SU-DHL-6 (cell line): ENCODE measurements at regions not wholly inside any gene's neighbourhood (a gene's known extent, or its start where the extent isn't known, plus 50 kb on each side); places are given as distances from the start of the nearest gene placed in this dataset.

Source experiments
- H2AFZ ChIP-seq: fragments of 200-600 bp; sonication (generic); 2 replicates; pipeline ENCODE4 v1.6.1; 2014; ENCODE audit warnings: low read depth, mild to moderate bottlenecking, moderate library complexity, mixed read lengths, antibody characterized with exemption, low read length; ENCODE audit not compliant: severe bottlenecking
- H3F3A ChIP-seq: fragments of 200-600 bp; shearing (Covaris generic); 2 replicates; pipeline ENCODE4 v1.6.0; 2016; ENCODE audit warnings: antibody characterized with exemption, mild to moderate bottlenecking; ENCODE audit not compliant: insufficient read depth
- H3K27ac ChIP-seq: fragments of 200-600 bp; sonication (generic); 2 replicates; pipeline ENCODE4 v1.5.1; 2016; ENCODE audit warnings: low read depth, mild to moderate bottlenecking, low read length, moderate library complexity, mixed read lengths
- H3K27me3 ChIP-seq: fragments of 200-600 bp; sonication (generic), shearing (Covaris generic); 2 replicates; pipeline ENCODE4 v1.6.0; 2014; ENCODE audit warnings: mild to moderate bottlenecking, low read length
- H3K36me3 ChIP-seq: fragments of 200-600 bp; sonication (generic); 2 replicates; pipeline ENCODE4 v1.6.1; 2014; ENCODE audit warnings: mild to moderate bottlenecking, low read length, mixed read lengths
- H3K4me2 ChIP-seq: fragments of 300-600, 200-600 bp; shearing (Covaris generic), sonication (generic); 2 replicates; pipeline ENCODE4 v1.6.0; 2014; ENCODE audit warnings: low read length, low read depth, mild to moderate bottlenecking; ENCODE audit not compliant: poor library complexity, severe bottlenecking
- H3K4me3 ChIP-seq: fragments of 200-600 bp; sonication (generic); 2 replicates; pipeline ENCODE4 v1.5.1; 2014; ENCODE audit warnings: antibody characterized with exemption, low read length, mild to moderate bottlenecking, mixed read lengths; ENCODE audit not compliant: insufficient read depth, poor library complexity, severe bottlenecking
- H3K79me2 ChIP-seq: fragments of 200-600 bp; sonication (generic); 2 replicates; pipeline ENCODE4 v1.6.1; 2014; ENCODE audit warnings: mild to moderate bottlenecking, low read length, moderate library complexity; ENCODE audit not compliant: insufficient read depth
- H3K9ac ChIP-seq: fragments of 200-600 bp; sonication (generic); 2 replicates; pipeline ENCODE4 v1.7.0; 2014; ENCODE audit warnings: mild to moderate bottlenecking, low read length
- H3K9me2 ChIP-seq: fragments of 200-600 bp; sonication (generic); replicated peaks from 2 replicates; pipeline ENCODE4 v1.6.1; 2014; ENCODE audit warnings: low read length; ENCODE audit not compliant: insufficient read depth
- H3K9me3 ChIP-seq: fragments of 200-600 bp; sonication (generic); 2 replicates; pipeline ENCODE4 v1.6.1; 2014; ENCODE audit warnings: low read length, mixed read lengths; ENCODE audit not compliant: insufficient read depth
- H4K20me1 ChIP-seq: fragments of 200-600 bp; sonication (generic); 2 replicates; pipeline ENCODE4 v1.6.1; 2014; ENCODE audit warnings: low read depth, mild to moderate bottlenecking, antibody characterized with exemption, low read length, moderate library complexity, mixed read lengths
- EZH2phosphoT487 ChIP-seq: fragments of 200-600 bp; sonication (generic), shearing (Covaris generic); conservative IDR thresholded peaks from 2 replicates; pipeline ENCODE4 v1.6.1; 2018; ENCODE audit warnings: mild to moderate bottlenecking, antibody characterized with exemption, low read length, moderate library complexity, mixed read lengths
- TF ChIP-seq, protein P1 (sequence below): fragments of 200-600 bp; sonication (generic); IDR thresholded peaks from one replicate; pipeline ENCODE4 v1.5.1; 2017; ENCODE audit warnings: antibody characterized with exemption, mild to moderate bottlenecking, low read length, moderate library complexity; ENCODE audit not compliant: insufficient read depth, poor library complexity, severe bottlenecking

DNA sequence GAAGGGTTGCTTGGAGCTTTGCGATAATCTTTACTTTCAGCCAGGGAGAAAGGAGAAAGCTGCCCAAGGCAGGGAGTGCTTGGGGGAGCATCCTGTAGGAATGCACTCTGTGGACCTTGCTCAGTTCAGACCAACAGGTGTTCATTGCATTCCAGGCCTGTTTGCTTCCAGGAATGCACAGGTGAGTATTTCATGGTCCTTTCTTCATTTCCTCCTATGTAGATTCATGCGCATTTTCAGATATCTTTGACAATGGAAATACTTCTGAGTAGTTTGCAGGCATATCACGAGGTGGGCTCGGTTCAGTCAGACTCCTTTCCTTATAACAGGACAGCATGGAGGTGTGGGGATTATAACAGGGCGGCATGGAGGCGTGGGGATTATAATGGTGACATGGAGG is 254.8 kb downstream of the FGF9 start:
- Histone ChIP-seq H3K9me2 (no peaks in the 10 kb centered on the region), H3K9ac (no peak overlapping the region), H3K9me3 (no peaks in the 10 kb centered on the region), H4K20me1 (no peaks in the 10 kb centered on the region), H3K27ac (no peak overlapping the region), H3K27me3 (no peaks in the 10 kb centered on the region), H3K36me3 (no peaks in the 10 kb centered on the region), H3K4me2 (no peak overlapping the region), H3F3A (no peaks in the 10 kb centered on the region), H3K79me2 (no peaks in the 10 kb centered on the region), H2AFZ (no peak overlapping the region), H3K4me3 (no peak overlapping the region)
- TF ChIP-seq EZH2phosphoT487 = no peak
- TF ChIP-seq, protein P1, sequence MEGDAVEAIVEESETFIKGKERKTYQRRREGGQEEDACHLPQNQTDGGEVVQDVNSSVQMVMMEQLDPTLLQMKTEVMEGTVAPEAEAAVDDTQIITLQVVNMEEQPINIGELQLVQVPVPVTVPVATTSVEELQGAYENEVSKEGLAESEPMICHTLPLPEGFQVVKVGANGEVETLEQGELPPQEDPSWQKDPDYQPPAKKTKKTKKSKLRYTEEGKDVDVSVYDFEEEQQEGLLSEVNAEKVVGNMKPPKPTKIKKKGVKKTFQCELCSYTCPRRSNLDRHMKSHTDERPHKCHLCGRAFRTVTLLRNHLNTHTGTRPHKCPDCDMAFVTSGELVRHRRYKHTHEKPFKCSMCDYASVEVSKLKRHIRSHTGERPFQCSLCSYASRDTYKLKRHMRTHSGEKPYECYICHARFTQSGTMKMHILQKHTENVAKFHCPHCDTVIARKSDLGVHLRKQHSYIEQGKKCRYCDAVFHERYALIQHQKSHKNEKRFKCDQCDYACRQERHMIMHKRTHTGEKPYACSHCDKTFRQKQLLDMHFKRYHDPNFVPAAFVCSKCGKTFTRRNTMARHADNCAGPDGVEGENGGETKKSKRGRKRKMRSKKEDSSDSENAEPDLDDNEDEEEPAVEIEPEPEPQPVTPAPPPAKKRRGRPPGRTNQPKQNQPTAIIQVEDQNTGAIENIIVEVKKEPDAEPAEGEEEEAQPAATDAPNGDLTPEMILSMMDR = no peak

DNA sequence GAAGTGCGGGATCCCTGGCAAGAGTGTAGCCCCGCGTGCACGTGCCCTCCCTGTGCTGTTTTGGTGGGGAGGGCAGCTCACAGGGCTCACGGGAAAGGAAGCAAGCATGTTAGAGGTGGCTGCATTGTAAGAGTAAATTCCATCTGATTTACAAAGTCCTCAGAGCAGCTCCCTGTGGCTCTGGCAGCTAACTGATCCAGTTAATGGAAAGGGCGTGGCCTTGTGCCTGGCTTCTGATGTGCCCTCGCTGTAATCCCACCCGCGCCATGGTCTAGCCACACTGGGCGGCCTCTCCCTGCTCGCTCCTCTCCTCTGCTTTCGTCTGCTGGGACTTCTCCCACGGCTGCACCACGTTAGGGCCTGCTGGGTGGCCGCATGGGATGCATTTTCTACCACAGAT is 258.5 kb downstream of the FGF9 start:
- H4K20me1 ChIP-seq = no peaks in the 10 kb centered on the region
- H3K9ac ChIP-seq = no peak overlapping the region
- H3K9me3 ChIP-seq = no peaks in the 10 kb centered on the region
- no peaks in the 10 kb centered on the region for H3F3A ChIP-seq
- no peaks in the 10 kb centered on the region for H3K9me2 ChIP-seq
- H3K27ac ChIP-seq = no peak overlapping the region
- TF ChIP-seq, protein P1 = no peak
- TF ChIP-seq EZH2phosphoT487 = no peak
- no peaks in the 10 kb centered on the region for H3K79me2 ChIP-seq
- no peaks in the 10 kb centered on the region for H3K27me3 ChIP-seq
- no peak overlapping the region for H3K4me2 ChIP-seq
- no peaks in the 10 kb centered on the region for H3K36me3 ChIP-seq
- H2AFZ ChIP-seq = no peak overlapping the region
- H3K4me3 ChIP-seq = no peak overlapping the region

DNA sequence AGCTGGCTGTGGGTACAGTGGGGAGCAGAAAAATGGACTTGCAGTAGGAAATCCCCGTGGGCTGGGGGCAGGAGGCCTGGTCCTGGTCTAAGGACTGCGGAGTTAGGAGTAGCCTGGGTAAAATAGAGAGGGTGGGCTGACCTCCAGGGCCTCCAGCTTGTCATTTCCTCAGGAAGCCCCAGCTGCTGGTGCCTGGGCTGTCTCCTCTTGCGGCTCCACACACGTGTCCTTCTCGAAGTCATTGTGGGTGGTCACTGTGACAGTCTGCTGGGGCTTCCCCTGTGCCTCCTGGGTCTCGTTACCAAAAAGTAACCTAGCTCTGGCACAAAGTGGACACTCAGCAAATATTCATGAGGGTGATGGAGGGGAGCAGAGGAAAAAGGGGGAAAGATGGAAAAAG is 259.7 kb downstream of the FGF9 start:
- Histone ChIP-seq H3K9me2 (no peaks in the 10 kb centered on the region), H3K27ac (no peak overlapping the region), H3K27me3 (no peaks in the 10 kb centered on the region), H3K4me2 (no peak overlapping the region), H3K9me3 (no peaks in the 10 kb centered on the region), H3K9ac (no peak overlapping the region), H3K79me2 (no peaks in the 10 kb centered on the region), H3K4me3 (no peak overlapping the region), H3F3A (no peaks in the 10 kb centered on the region), H3K36me3 (no peaks in the 10 kb centered on the region), H2AFZ (no peak overlapping the region), H4K20me1 (no peaks in the 10 kb centered on the region)
- TF ChIP-seq, protein P1 = no peak
- TF ChIP-seq EZH2phosphoT487 = no peak
